GM21447 (cell line): ENCODE measurements at regions not wholly inside any gene's neighbourhood (a gene's known extent, or its start where the extent isn't known, plus 50 kb on each side); places are given as distances from the start of the nearest gene placed in this dataset.

Source experiments
- ATAC-seq: cut with Tn5 transposase; IDR thresholded peaks from one replicate; pipeline ENCODE4 v1.9.1; 2021; ENCODE audit not compliant: unreplicated experiment

GRCh38 chr18:44119607-44120006 is 561.1 kb upstream of the SETBP1 start:
- no peak for ATAC-seq

GRCh38 chr18:44123743-44124142 is 556.9 kb upstream of the SETBP1 start:
- ATAC-seq = no peak

DNA sequence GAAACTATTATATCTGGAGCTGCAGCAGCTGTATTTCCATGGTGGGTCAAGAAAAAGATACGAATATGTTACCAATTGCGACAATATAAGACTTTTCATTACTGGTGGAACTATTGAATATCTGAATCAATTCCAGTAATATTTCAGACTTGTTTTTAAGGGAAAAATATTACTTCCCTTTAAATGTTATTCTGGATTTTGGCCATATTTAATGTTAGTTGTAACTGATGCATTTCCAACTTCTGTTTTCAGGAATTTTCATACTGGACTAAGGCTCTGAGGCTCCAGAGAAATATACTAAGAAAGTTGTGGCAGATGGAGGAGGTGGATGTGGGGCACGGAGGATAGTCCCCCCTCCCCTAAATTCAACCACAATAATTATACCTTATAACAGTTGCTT is 555.2 kb upstream of the SETBP1 start:
- ATAC-seq = no peak

DNA sequence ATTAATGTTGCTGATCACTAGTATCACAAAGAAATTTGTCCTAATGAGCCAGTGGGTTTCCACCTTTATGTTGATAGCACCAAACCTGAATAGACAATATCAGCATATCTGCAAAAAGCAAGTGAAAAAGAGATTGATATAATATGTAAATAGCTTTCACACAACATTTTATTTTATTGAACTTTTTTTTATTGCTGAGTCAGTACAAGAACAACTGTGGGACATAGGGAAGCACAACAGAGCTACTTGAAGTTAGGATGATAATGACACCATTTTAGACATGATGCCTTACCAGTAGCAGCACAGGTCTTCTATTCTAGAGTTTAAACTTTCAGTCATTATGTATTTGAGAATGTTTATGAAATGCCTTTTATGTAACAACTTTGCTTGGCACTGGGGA is 554.1 kb upstream of the SETBP1 start:
- no peak for ATAC-seq

- ATAC-seq = no peak
Measured at GRCh38 chr18:44128365-44128764, 552.3 kb upstream of the SETBP1 start.

- no peak for ATAC-seq
Measured at GRCh38 chr18:44130376-44130942, 550.2 kb upstream of the SETBP1 start.

GRCh38 chr18:44133483-44133882 is 547.2 kb upstream of the SETBP1 start:
- ATAC-seq = no peak

- ATAC-seq = no peak
Measured at GRCh38 chr18:44134447-44134846, 546.2 kb upstream of the SETBP1 start.

GRCh38 chr18:44135741-44136140 is 544.9 kb upstream of the SETBP1 start:
- no peak for ATAC-seq

DNA sequence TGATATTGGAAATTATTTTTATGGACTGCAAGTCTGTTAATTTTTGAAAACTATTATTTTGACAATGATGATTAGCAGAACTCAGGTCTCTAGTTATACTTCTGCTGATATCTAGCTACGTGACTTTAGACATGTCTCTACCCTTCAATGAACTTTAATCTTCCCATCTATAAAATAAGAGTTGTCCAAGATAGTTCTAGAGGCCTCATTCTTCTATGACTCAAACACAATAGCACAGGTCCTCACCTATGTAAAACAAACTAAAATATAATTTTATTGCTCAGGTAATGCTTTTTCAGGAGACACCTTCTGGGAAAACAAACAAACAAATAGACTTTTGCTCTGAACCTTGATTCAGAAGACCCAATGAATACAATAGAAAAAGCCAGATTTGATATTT is 544.4 kb upstream of the SETBP1 start:
- no peak for ATAC-seq

- no peak for ATAC-seq
Measured at GRCh38 chr18:44143072-44143471, 537.6 kb upstream of the SETBP1 start.

GRCh38 chr18:44149706-44150105 is 531.0 kb upstream of the SETBP1 start:
- no peak for ATAC-seq

DNA sequence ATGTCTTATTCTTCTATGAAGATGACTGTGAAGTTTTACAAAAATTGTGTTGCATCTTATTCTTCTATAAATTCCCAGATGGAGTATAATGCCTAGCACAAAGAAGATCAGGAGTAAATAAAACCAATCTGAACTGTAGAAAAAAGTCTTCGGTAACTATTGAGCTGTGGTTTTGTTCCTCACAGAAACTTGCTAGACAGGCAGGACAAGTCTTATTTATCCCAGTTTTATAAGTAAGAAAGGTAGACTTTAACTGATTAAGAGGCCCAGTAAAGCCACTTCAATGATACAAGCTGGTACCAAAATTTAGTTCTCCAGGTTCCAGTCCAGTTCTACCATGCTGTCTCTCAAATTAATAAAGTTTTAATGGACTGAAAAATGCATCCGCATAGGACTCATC is 526.7 kb upstream of the SETBP1 start:
- no peak for ATAC-seq

GRCh38 chr18:44156126-44156525 is 524.6 kb upstream of the SETBP1 start:
- ATAC-seq = no peak

DNA sequence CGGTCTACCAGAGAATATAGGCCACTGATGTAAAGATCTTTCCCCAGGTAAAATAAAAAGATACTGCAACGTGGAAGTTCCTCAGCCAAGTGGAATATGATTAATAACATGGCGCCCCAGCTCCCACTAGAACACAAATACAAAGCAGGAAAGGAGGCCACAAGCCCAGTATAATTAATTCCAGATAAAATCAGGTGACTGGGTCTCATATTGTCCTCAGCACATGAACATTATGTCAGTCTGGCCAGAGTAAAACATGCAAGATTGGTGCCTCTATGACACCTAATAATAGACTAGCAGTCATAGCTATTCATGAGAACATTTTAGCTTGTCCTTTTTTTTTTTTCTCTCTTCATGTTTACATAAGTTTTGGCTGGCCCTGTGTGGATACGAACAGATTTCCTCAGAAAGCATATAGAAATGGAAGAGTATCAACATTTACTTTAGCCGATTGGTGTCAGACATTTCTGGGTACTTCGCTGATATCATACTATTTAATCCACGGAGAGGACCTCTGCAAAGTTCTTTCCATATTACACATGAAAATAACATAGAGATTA is 523.8 kb upstream of the SETBP1 start:
- ATAC-seq = no peak

GRCh38 chr18:44170208-44170880 is 510.3 kb upstream of the SETBP1 start:
- ATAC-seq = no peak

DNA sequence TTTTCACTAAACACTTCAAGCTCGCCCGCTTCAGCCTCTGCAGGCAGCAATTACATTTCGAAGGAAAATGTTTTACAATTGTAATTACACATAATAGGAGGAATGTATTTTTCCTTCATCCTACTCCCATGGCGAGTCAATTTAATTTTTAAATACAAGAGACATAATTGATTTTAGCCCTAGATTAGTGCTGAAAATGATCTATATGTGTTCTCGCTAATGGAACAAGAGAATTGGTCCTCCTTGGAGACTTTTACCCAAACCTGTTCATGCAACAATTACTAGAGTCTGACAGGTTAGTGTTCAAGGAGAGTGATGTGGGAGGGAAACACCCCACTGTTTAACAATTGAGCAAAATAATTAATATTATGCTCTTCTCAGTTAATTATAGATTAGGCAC is 509.4 kb upstream of the SETBP1 start:
- no peak for ATAC-seq

- no peak for ATAC-seq
Measured at GRCh38 chr18:44175891-44176290, 504.8 kb upstream of the SETBP1 start.

GRCh38 chr18:44178476-44178875 is 502.2 kb upstream of the SETBP1 start:
- no peak for ATAC-seq

DNA sequence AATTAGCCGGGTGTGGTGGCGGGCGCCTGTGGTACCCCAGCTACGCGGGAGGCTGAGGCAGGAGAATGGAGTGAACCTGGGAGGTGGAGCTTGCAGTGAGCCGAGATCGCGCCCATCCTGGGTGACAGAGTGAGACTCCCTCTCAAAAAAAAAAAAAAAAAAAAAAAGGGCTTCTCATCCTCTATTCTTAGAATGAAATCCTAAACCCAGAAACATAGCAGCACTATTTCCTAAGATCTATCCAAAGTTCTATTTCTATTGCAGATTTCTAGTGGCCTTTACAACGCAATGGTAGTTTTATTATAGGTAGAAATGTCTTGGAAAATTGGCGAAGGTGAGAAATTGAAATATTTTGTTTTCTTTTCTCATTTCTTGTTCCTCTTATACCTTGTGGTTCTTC is 501.0 kb upstream of the SETBP1 start:
- ATAC-seq = no peak

DNA sequence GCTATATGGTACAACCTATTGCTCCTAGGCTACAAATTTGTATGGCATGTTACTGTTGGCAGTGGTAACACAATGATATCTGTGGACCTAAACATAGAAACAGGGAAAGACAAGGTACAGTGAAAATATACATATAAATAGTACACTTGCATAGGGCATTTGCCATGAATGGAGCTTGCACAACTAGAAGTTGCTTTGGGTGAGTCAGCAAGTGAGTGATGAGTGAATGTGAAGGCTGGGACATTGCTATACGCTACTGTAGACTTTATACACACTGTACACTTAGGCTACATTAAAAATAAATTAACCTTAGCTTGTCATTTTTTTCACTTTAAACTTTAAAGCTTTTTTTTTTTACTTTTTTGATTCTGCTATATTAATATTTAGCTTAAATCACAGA is 500.0 kb upstream of the SETBP1 start:
- ATAC-seq = no peak

GRCh38 chr18:44181951-44182747 is 498.5 kb upstream of the SETBP1 start:
- ATAC-seq = no peak
